ENCODE measurements at regions not wholly inside any gene's neighbourhood (a gene's known extent, or its start where the extent isn't known, plus 50 kb on each side); places are given as distances from the start of the nearest gene placed in this dataset.

GRCh38 chr7:84393786-84394185 is 199.2 kb upstream of the SEMA3A start:
- H3K9me3 Mint-ChIP-seq: peaks cover 5% of the 10 kb centered on the region
- H3K27me3 Mint-ChIP-seq (ENCODE audit: low read depth): no peaks in the 10 kb centered on the region
- no peaks in the 10 kb centered on the region for H3K4me1 Mint-ChIP-seq
- TF ChIP-seq CTCF (conservative IDR thresholded peaks at IDR 0.05): no peak
- no peak overlapping the region for H3K4me3 Mint-ChIP-seq
- no peaks in the 10 kb centered on the region for H3K36me3 Mint-ChIP-seq (ENCODE audit: low read depth)
- DNase-seq (ENCODE audit: low read depth, low spot score): no peak
- no peak overlapping the region for H3K27ac Mint-ChIP-seq (ENCODE audit: unreplicated experiment)

GRCh38 chr7:84390845-84391244 is 196.3 kb upstream of the SEMA3A start:
- Mint-ChIP-seq H3K27ac (ENCODE audit: unreplicated experiment) (no peak overlapping the region), H3K27me3 (ENCODE audit: low read depth) (no peaks in the 10 kb centered on the region)

GRCh38 chr7:84389242-84389641 is 194.7 kb upstream of the SEMA3A start:
- H3K4me3 Mint-ChIP-seq: no peak overlapping the region
- no peak for DNase-seq (ENCODE audit: low read depth, low spot score)
- H3K27me3 Mint-ChIP-seq (ENCODE audit: low read depth): no peaks in the 10 kb centered on the region
- H3K4me1 Mint-ChIP-seq: no peaks in the 10 kb centered on the region
- no peak for TF ChIP-seq CTCF (conservative IDR thresholded peaks at IDR 0.05)
- peaks cover 3% of the 10 kb centered on the region for H3K9me3 Mint-ChIP-seq
- H3K27ac Mint-ChIP-seq (ENCODE audit: unreplicated experiment): no peak overlapping the region
- no peaks in the 10 kb centered on the region for H3K36me3 Mint-ChIP-seq (ENCODE audit: low read depth)

More at GRCh38 chr7:84390845-84391244, 196.3 kb upstream of the SEMA3A start:
- Mint-ChIP-seq H3K4me1 (no peaks in the 10 kb centered on the region), H3K4me3 (no peak overlapping the region), H3K36me3 (ENCODE audit: low read depth) (no peaks in the 10 kb centered on the region), H3K9me3 (peaks cover 5% of the 10 kb centered on the region)
- no peak for TF ChIP-seq CTCF (conservative IDR thresholded peaks at IDR 0.05)
- DNase-seq (ENCODE audit: low read depth, low spot score): no peak

GRCh38 chr7:84387595-84387994 is 193.0 kb upstream of the SEMA3A start:
- no peaks in the 10 kb centered on the region for H3K36me3 Mint-ChIP-seq (ENCODE audit: low read depth)
- no peaks in the 10 kb centered on the region for H3K4me1 Mint-ChIP-seq
- peaks cover 3% of the 10 kb centered on the region for H3K9me3 Mint-ChIP-seq
- no peak for TF ChIP-seq CTCF (conservative IDR thresholded peaks at IDR 0.05)
- no peak overlapping the region for H3K27ac Mint-ChIP-seq (ENCODE audit: unreplicated experiment)
- no peak for DNase-seq (ENCODE audit: low read depth, low spot score)
- H3K27me3 Mint-ChIP-seq (ENCODE audit: low read depth): no peaks in the 10 kb centered on the region
- no peak overlapping the region for H3K4me3 Mint-ChIP-seq

- peaks cover 4% of the 10 kb centered on the region for H3K9me3 Mint-ChIP-seq
- H3K4me3 Mint-ChIP-seq: no peak overlapping the region
- TF ChIP-seq CTCF (conservative IDR thresholded peaks at IDR 0.05): no peak
- no peak overlapping the region for H3K27ac Mint-ChIP-seq (ENCODE audit: unreplicated experiment)
- H3K36me3 Mint-ChIP-seq (ENCODE audit: low read depth): no peaks in the 10 kb centered on the region
- no peaks in the 10 kb centered on the region for H3K27me3 Mint-ChIP-seq (ENCODE audit: low read depth)
- no peak for DNase-seq (ENCODE audit: low read depth, low spot score)
- no peaks in the 10 kb centered on the region for H3K4me1 Mint-ChIP-seq
Measured at GRCh38 chr7:84384417-84384816, 189.8 kb upstream of the SEMA3A start.

GRCh38 chr7:84379446-84379845 is 184.9 kb upstream of the SEMA3A start:
- TF ChIP-seq CTCF (conservative IDR thresholded peaks at IDR 0.05): no peak
- H3K9me3 Mint-ChIP-seq: peaks cover 4% of the 10 kb centered on the region
- H3K27me3 Mint-ChIP-seq (ENCODE audit: low read depth): no peaks in the 10 kb centered on the region
- DNase-seq (ENCODE audit: low read depth, low spot score): no peak
- H3K36me3 Mint-ChIP-seq (ENCODE audit: low read depth): no peaks in the 10 kb centered on the region
- H3K4me1 Mint-ChIP-seq: no peaks in the 10 kb centered on the region
- no peak overlapping the region for H3K4me3 Mint-ChIP-seq
- H3K27ac Mint-ChIP-seq (ENCODE audit: unreplicated experiment): no peak overlapping the region
